ENCODE measurements at regions not wholly inside any gene's neighbourhood (a gene's known extent, or its start where the extent isn't known, plus 50 kb on each side); places are given as distances from the start of the nearest gene placed in this dataset.

DNA sequence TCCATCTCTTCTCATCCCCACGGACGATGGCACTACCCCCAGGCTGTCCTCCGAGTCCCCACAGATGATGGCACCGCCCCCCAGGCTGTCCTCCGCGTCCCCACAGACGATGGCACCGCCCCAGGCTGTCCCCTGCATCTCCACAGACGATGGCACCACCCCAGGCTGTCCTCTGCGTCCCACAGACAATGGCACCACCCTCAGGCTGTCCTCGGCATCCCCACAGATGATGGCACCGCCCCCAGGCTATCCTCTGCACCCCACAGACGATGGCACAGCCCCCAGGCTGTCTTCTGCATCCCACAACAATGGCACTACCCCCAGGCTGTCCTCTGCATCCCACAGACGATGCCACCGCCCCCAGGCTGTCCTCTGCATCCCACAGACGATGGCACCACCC lies 57.4 kb upstream of the PTCH1 start:
- TF ChIP-seq CTCF (conservative IDR thresholded peaks at IDR 0.05; ENCODE audit: low read depth, low read length) (peak; percentile 47), EZH2 (IDR thresholded peaks at IDR 0.05; ENCODE audit: borderline replicate concordance, low read depth, low read length, poor library complexity, severe bottlenecking) (no peak)

Data from A673 (cell line).